Gastroesophageal sphincter (tissue), 3 donors: ENCODE measurements at regions not wholly inside any gene's neighbourhood (a gene's known extent, or its start where the extent isn't known, plus 50 kb on each side); places are given as distances from the start of the nearest gene placed in this dataset.

Experiments used
- EP300 ChIP-seq: sonication (generic); formaldehyde crosslinking; IDR thresholded peaks from one replicate; pipeline ENCODE4 v1.6.1; 2017; ENCODE audit warnings: antibody characterized with exemption, mild to moderate bottlenecking
- POLR2AphosphoS5 ChIP-seq: sonication (generic); formaldehyde crosslinking; IDR thresholded peaks from one replicate; pipeline ENCODE4 v1.6.1; 2017; ENCODE audit warnings: antibody characterized with exemption
- TF ChIP-seq, protein P1 (sequence below), 4 experiments: fragments of 200-600 bp in 2 of 4; fragments of 450-650 bp in 2 of 4; sonication (generic) in 1 of 4; IDR thresholded peaks; one replicate each; pipeline ENCODE4 v1.5.1; 2017 to 2019; ENCODE audit warnings: antibody characterized with exemption in 4 of 4, mild to moderate bottlenecking in 2 of 4, moderate library complexity in 2 of 4

DNA sequence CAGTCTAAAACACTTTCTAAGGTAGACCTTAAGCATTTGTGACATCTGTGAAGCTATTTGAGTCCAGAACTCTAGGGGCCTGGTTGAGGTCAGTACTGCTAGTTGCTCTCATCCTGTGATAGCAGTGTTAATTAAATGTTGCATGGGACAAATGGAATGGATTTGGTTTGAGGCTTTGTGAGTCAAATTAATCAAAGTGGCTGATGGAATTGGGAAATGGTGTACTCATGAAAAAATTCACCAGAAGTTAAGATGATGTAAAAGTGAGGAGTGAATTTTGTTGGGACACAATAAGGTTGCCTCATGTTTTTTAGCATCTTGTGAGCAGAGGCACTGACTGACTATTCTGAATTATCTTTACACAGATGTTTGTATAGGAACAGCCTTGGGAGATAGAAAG, 99.2 kb upstream of the ARSJ start:
- TF ChIP-seq, protein P1, sequence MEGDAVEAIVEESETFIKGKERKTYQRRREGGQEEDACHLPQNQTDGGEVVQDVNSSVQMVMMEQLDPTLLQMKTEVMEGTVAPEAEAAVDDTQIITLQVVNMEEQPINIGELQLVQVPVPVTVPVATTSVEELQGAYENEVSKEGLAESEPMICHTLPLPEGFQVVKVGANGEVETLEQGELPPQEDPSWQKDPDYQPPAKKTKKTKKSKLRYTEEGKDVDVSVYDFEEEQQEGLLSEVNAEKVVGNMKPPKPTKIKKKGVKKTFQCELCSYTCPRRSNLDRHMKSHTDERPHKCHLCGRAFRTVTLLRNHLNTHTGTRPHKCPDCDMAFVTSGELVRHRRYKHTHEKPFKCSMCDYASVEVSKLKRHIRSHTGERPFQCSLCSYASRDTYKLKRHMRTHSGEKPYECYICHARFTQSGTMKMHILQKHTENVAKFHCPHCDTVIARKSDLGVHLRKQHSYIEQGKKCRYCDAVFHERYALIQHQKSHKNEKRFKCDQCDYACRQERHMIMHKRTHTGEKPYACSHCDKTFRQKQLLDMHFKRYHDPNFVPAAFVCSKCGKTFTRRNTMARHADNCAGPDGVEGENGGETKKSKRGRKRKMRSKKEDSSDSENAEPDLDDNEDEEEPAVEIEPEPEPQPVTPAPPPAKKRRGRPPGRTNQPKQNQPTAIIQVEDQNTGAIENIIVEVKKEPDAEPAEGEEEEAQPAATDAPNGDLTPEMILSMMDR (IDR thresholded peaks at IDR 0.05) = no peak
- TF ChIP-seq POLR2AphosphoS5 (no peak), EP300 (no peak)
